ENCODE measurements at regions not wholly inside any gene's neighbourhood (a gene's known extent, or its start where the extent isn't known, plus 50 kb on each side); places are given as distances from the start of the nearest gene placed in this dataset.

GRCh38 chr1:213829780-213830179 lies 158.0 kb upstream of the PROX1 start:
- TF ChIP-seq POLR2A (IDR thresholded peaks at IDR 0.05), result no peak
- TF ChIP-seq CTCF (IDR thresholded peaks at IDR 0.05), result no peak
- no peak for TF ChIP-seq EP300 (IDR thresholded peaks at IDR 0.05)
- no peak for TF ChIP-seq POLR2AphosphoS5 (IDR thresholded peaks at IDR 0.05)
